ENCODE measurements at regions not wholly inside any gene's neighbourhood (a gene's known extent, or its start where the extent isn't known, plus 50 kb on each side); places are given as distances from the start of the nearest gene placed in this dataset.
A peak's percentile ranks its signal among the peaks of the same experiment; 100 is the strongest.

GRCh38 chr4:123558865-123559264 lies 162.3 kb downstream of the SPRY1 start:
- no peak for DNase-seq (ENCODE audit: extremely low read depth in 1 of 11, low read depth in 9 of 11, low spot score in 4 of 11)

- peak in 5 of 11 donors; percentile 18 to 39 (median 21) for DNase-seq (ENCODE audit: extremely low read depth in 1 of 11, low read depth in 9 of 11, low spot score in 4 of 11)
These were observed 163.6 kb downstream of the SPRY1 start for GRCh38 chr4:123559955-123560871.

- DNase-seq (ENCODE audit: extremely low read depth in 1 of 11, low read depth in 9 of 11, low spot score in 4 of 11): no peak
These were observed 164.9 kb downstream of the SPRY1 start for GRCh38 chr4:123561525-123561924.

DNA sequence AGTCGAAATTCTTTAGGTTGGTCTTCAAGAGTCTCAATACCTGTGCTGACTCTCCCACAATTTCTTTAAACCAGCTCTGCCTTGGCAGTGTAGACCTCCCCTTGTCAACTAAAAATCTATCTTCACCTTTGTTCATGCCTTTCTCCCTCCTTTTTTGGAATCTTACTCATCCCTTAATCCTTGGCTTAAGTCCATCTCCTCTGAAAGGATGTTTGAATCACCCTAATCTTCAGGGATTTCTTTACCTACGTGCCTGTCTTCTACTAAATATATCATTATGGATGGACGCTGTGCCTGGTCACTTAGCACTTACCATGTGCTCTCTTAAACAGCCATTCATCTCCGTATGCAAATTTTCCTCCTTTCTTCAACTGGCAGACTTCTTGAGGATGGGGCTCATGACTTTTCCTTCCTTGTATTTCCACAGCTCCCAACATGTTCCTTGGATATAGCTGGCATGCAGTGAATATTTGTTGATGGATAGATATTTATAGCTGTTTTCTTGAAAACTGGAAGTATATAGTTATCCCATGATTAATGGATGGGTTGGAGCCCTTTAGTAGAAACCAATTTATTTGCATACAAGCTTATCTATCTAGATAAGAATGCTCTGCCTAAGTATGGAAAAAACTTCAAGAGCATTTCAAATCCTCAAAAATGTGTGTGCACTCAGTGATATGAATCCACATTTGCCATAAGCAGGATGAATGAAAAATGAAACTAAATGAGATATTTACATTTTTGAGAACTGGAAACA lies 166.6 kb downstream of the SPRY1 start:
- no peak for DNase-seq (ENCODE audit: extremely low read depth in 1 of 11, low read depth in 9 of 11, low spot score in 4 of 11)

GRCh38 chr4:123564758-123565346 lies 168.3 kb downstream of the SPRY1 start:
- DNase-seq (ENCODE audit: extremely low read depth in 1 of 11, low read depth in 9 of 11, low spot score in 4 of 11): peak in 2 of 11 donors; percentile 27 to 62

DNA sequence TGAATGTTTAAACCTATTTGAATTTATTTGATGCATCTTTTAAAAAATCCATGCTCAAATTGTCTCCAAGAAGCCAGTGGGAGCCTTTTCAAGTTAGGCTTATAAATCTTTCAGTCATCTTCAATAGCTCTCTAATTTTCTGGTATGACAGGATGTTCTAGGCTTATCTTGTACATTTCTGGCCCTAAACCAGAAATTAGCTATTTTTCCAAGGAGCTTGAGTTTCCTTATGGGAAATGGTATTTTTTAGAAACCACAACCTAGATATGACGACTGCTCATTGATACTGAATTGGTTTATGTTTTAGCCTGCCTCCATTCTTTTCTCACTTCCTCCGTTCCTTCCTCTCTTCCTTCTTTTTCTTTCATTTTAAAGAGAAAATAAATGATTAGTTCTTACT lies 172.3 kb downstream of the SPRY1 start:
- DNase-seq (ENCODE audit: extremely low read depth in 1 of 11, low read depth in 9 of 11, low spot score in 4 of 11): no peak

GRCh38 chr4:123569541-123569940 lies 172.9 kb downstream of the SPRY1 start:
- no peak for DNase-seq (ENCODE audit: extremely low read depth in 1 of 11, low read depth in 9 of 11, low spot score in 4 of 11)

- DNase-seq (ENCODE audit: extremely low read depth in 1 of 11, low read depth in 9 of 11, low spot score in 4 of 11): no peak
These were observed 177.4 kb downstream of the SPRY1 start for GRCh38 chr4:123573866-123574508.

GRCh38 chr4:123575291-123575690 lies 178.7 kb downstream of the SPRY1 start:
- DNase-seq (ENCODE audit: extremely low read depth in 1 of 11, low read depth in 9 of 11, low spot score in 4 of 11): no peak

DNA sequence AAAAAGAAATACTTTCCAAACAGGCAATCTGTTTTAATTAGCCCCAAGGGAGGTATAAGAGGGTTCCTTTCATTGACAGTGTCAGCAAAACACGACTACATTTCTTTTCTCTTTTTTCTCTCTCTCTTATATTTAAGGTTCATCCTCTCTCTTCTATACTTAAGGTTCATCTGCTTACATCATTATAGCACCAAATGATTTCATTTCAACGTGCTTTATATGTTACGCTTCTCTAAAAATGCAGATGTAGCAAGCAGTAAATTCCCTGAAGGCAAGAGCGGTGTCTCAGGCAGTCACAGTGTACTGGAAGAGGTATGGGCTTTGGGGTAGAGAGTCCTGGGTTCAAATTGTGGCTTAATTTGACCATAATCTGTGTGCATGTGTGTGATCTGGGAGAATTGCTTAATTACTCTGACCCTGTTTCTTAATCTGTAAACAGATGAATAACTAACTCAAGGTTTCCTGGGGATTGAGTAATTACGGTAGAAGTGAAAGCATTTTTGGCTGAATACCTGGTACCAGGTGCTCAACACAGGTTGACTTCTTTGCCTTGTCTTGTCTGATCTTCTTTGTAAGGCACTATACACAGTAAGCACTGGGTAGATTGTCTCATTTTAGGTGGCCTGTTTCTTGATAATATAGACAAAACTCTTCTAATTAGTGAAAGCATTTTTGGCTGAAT lies 180.8 kb downstream of the SPRY1 start:
- DNase-seq (ENCODE audit: extremely low read depth in 1 of 11, low read depth in 9 of 11, low spot score in 4 of 11): no peak

DNA sequence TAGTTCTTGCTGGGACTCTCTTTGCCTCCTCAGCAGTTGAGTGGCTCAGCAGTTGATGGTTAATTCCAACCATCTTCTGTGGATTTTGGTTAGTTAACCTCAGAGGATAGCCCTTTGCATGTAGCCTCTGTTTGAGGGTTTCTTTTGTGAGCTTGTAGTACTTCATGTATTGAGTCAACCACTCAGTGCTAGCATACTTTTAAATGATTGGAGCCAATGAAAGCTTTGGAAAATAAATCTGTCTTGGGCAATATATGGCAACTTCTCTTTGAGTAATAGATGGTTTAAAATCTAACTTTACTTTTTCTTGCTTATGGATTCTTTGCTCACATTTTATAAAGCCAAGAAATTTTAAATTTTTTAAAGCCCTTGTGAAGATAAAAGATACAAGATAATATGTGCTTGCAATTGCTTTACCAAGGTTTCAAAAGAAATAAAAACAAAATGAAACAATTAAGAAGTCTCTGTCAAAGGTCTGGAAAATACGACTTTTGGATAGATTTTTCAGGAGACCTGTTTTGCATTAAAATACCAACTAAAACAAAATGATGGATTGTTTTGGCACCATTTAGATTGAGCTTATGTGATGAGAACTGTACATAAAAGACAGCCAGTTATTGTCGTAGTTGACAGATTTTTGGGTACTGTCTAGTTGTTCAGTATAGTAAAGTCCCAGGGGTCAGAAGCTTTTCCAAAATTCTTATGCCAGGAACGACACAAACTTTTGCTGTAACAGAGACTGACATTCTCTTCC lies 181.9 kb downstream of the SPRY1 start:
- DNase-seq (ENCODE audit: extremely low read depth in 1 of 11, low read depth in 9 of 11, low spot score in 4 of 11): no peak

DNA sequence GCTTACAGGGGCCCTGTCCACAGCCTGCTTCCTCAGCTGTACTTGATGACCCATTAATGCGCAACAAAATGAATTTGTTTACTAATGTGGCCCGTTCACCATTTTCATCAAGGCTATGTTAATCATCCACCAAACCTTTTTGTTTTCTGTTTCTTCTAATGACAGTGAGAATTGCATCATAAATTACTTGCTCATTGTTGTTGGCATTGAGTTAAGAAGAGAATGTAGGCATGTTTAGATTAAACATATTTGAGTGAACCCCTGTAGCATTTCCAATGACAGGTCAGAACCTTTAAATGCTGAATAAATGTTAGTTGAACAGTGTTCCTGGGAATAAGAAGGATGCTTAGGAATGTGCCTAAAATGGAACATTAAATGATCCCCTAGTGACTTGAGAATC lies 183.4 kb downstream of the SPRY1 start:
- DNase-seq (ENCODE audit: extremely low read depth in 1 of 11, low read depth in 9 of 11, low spot score in 4 of 11): no peak

DNA sequence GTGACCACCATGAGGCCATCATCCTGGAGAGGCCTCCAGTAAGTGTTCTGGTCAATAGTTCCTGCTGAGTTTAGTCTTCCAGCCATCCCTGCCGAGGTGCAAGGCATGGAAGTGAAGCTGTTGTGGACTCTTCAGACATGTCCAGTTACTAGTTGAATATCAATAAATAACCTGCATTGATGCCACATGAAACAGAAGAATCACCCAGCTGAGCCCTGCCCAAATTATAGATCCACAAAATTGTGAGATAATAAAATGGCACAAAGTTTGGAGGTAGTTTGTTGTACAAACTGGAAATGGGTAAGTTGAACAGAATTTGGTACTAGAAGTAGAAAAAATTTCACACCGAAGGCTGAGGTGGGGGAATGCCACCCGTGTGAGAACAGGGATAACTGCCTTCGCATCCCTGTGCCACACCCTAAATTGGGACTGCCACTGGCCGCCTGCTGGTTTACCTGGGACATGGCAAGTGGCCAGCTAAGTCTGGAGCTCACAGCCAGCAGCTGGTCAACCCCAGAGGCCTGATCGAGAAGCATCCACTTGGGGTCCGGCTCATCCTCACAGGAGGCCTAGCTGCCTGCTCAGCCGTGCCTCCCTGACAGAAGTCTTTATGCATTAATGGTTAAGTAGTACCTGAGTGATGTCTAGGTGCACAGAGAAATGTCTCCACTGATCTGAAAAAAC lies 184.5 kb downstream of the SPRY1 start:
- no peak for DNase-seq (ENCODE audit: extremely low read depth in 1 of 11, low read depth in 9 of 11, low spot score in 4 of 11)

DNA sequence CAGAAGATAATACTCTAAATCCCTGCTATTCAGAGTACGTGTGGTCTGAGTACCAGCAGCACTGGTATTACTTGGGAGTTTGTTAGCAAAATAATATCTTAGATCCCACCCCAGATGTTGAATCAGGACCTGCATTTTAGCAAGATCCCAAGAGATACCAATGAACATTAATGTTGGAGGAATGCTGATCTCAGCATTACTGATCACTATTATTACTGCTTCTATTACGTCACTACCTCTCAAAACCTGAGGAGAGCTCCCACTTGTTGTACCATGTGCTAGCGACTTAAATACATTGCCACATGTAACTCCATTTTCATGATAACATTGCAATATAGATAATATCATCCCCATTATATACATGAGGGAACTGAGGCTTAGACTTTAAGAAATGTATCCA lies 185.2 kb downstream of the SPRY1 start:
- no peak for DNase-seq (ENCODE audit: extremely low read depth in 1 of 11, low read depth in 9 of 11, low spot score in 4 of 11)

DNA sequence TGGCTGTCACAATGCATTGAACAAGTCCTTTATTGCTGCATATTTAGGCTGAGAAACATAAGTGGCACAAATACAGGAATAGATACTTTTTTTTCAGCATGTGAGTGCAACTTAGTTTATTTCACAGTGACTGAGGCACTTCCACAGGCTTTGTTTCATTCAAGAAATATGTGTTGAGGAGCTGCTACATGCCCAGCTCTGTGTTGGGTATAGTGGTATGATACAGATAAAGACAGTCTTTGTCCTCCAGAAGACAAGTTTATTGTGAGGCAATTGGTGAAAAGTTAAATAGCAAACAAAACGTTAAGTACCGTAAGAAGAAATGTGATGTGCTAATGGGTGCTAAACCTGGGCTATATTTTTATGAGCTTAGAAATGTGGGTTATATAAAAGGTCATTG lies 186.4 kb downstream of the SPRY1 start:
- no peak for DNase-seq (ENCODE audit: extremely low read depth in 1 of 11, low read depth in 9 of 11, low spot score in 4 of 11)

DNA sequence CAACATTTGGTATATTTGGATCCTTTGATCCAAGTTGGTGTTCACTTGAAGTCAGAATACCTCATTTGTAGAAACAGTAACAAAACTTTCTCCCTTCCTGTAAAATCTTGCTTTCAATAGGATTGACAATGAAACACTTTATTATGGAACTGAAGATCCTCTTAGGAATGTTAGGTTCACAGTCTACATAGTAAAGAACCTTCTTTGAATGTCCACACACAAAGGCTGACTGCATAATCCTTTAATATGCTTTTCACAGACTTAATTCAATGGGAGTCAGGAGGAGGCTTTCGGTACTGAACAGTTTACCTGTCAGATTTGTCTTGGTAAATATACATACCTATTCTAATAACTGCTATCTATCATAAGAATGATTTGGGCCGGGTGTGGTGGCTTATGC lies 188.5 kb downstream of the SPRY1 start:
- no peak for DNase-seq (ENCODE audit: extremely low read depth in 1 of 11, low read depth in 9 of 11, low spot score in 4 of 11)

GRCh38 chr4:123587983-123588494 lies 191.4 kb downstream of the SPRY1 start:
- peak in 4 of 11 donors; percentile 23 to 44 (median 26) for DNase-seq (ENCODE audit: extremely low read depth in 1 of 11, low read depth in 9 of 11, low spot score in 4 of 11)

All from renal cortex interstitium (tissue), 11 donors.